Astrocyte of the spinal cord (primary cell): ENCODE measurements at regions not wholly inside any gene's neighbourhood (a gene's known extent, or its start where the extent isn't known, plus 50 kb on each side); places are given as distances from the start of the nearest gene placed in this dataset.

Experiments
- DNase-seq: peaks from one replicate; pipeline ENCODE4 v3.0.0; 2011; ENCODE audit warnings: low read depth, low spot score
- H3K4me3 ChIP-seq: 2 replicates; pipeline ENCODE4 v1.5.1; 2011; ENCODE audit warnings: low read depth, mild to moderate bottlenecking, low read length, moderate library complexity
- in situ Hi-C: cut with HindIII; loops from 2 replicates; pipeline ENCODE4 v1.10.0; 2017; ENCODE audit warnings: low sequenced_read_pairs
- TF ChIP-seq, protein P1 (sequence below): IDR thresholded peaks from 2 replicates; pipeline ENCODE4 v1.5.1; 2012; ENCODE audit warnings: low read depth, mild to moderate bottlenecking, low read length, inconsistent platforms

DNA sequence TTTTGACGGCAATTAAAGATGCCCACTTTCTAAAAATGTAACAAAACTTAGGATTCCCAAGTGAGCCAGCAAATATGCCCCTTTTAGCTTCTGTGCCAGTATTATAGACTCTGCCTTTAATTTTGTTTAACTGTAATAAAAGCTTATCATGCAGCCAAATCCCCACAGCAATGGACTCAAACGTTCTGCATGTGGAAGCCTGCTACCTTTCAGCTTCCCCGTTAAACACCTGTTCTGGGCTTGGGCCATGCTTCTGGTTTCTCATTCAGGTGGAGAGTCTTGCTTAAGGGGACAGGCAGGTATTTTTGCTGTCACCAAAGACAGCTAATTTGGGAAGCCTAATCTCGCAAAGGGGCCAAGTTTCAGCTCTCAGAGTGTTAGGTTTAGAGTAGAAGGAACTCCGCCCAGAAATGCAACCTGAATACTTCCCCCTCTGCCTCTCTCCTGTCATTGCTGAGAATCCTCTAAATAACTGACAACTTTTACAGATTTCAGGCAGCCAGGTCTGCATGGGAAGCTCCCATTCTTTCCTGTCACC, 399.4 kb upstream of the ATP11B start:
- no peak for DNase-seq
- TF ChIP-seq, protein P1, sequence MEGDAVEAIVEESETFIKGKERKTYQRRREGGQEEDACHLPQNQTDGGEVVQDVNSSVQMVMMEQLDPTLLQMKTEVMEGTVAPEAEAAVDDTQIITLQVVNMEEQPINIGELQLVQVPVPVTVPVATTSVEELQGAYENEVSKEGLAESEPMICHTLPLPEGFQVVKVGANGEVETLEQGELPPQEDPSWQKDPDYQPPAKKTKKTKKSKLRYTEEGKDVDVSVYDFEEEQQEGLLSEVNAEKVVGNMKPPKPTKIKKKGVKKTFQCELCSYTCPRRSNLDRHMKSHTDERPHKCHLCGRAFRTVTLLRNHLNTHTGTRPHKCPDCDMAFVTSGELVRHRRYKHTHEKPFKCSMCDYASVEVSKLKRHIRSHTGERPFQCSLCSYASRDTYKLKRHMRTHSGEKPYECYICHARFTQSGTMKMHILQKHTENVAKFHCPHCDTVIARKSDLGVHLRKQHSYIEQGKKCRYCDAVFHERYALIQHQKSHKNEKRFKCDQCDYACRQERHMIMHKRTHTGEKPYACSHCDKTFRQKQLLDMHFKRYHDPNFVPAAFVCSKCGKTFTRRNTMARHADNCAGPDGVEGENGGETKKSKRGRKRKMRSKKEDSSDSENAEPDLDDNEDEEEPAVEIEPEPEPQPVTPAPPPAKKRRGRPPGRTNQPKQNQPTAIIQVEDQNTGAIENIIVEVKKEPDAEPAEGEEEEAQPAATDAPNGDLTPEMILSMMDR, result no peak
- in situ Hi-C loops, result no loop called here
- H3K4me3 ChIP-seq, result no peak overlapping the region

DNA sequence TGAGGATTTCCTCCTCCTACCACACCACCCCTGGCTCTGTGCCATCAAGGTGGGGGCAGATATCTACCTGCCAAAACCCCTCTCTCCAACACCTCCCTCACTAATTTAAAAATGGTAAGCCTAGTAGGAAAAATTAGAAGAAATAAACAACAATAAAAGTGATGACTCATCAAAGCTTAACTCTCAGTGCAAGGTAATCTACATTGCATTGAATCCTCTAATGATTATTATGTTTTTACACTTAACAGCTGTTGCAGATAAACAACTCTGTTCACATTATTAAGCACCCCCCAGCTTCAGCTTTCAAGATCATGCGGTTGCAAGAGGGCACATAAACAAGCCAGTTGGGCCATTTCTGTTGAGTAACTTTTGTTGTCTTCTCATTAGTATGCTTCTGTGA, 396.1 kb upstream of the ATP11B start:
- no peak overlapping the region for H3K4me3 ChIP-seq
- no peak for DNase-seq
- TF ChIP-seq, protein P1, result no peak
- in situ Hi-C loops, result no loop called here

DNA sequence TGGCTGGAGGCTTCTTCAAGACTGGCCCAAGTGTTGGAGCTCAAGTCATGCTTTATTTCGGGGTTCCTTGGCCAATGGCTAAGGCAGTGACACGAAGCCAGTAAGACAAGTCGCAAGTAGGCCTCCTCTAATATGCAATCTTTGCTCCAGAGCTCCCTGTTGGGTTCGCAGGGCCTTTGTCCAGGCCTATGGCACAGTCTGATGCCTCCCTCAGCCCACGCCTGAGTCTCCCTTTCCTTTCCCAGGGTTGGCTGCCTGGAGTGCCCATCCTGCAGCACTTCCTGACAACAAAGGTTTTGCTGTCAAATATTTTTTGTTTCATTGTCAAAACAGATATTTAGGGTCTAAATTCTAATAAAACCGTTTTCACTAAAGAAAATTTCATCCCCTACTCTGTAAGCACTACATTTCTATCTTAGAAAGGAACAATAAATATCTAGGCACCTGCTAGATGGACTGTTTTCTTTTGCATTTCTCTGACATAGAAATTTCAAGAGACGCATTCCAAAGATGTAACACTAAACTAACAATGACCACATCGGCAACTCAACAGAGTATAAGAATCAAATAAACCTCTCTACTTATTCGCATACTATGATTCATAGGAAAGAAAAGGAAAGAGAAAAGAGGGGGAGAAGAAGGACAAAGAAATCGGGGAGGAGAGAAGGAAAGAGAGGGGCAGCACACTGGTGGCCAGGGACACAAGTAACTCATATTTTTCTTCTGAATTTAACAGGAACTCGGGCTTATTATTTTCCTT, 393.1 kb upstream of the ATP11B start:
- no peak for DNase-seq
- TF ChIP-seq, protein P1, result no peak
- in situ Hi-C loops, result no loop called here

DNA sequence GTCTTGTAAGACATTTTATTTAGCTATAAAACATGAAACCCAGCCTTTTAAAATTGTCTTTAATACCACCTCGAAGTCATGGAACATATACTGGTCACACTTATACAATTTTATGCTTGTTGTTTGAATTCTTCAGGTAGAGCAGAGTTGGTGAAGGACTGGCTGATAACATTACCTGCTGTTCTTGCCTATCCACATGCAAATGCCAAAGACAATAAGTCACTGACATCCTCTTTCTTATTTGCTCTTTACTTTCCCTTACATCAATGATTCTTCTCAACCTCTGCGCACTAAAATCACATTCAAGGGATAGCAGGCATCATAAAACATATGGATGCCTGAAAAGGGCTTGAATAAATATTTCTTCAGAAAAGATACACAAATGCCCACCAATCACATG, 392.5 kb upstream of the ATP11B start:
- H3K4me3 ChIP-seq, result no peak overlapping the region
- TF ChIP-seq, protein P1, result no peak
- no peak for DNase-seq
- in situ Hi-C loops, result no loop called here

More for the DNA sequence above, 393.1 kb upstream of the ATP11B start:
- H3K4me3 ChIP-seq, result no peak overlapping the region

DNA sequence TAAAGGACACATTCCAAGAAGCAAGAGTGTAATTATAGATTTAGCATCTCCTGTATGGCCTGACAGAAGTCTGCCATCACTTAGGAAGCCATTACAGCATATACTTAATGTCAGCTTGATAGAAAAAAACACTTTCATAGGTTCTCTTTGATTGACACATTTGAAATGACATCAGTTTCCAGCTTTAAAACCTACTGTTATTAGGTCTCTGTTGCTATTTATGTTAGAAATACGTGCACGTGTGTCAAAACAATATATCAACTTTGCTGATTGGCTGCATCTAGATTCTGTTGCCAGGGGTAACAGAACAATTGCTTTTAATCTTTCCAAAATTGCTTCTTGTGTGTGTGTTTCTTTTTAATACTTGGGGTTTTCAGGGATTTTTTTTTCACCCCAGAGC, 389.3 kb upstream of the ATP11B start:
- TF ChIP-seq, protein P1, result no peak
- DNase-seq, result no peak
- H3K4me3 ChIP-seq, result no peak overlapping the region
- in situ Hi-C loops, result no loop called here

DNA sequence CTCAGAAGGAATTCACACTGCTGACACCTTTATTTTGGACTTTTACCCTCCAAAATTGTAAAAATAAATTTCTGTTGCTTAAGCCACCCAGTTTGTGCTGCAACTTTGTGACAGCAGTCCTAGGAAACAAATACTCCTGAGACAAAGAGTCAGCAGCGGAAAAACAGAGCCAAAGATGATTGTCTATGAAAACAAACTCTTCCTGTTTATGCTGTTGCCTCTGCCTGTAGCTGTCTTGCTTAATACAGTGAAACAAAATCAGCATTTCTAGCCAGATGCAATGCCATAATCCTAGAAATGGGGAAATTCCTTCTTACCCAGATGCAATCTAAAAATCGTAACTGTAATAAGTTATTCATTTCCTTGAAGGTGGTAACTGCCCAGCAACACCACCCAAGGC, 387.5 kb upstream of the ATP11B start:
- H3K4me3 ChIP-seq, result no peak overlapping the region
- DNase-seq, result no peak
- in situ Hi-C loops, result no loop called here
- TF ChIP-seq, protein P1, result no peak
